Activated CD8-positive, alpha-beta memory T cell treated with anti-CD3 and anti-CD28 coated beads for 48 hours (primary cell): ENCODE measurements at regions not wholly inside any gene's neighbourhood (a gene's known extent, or its start where the extent isn't known, plus 50 kb on each side); places are given as distances from the start of the nearest gene placed in this dataset.
"Not testable (repeated sequence)": the region's sequence is repeated elsewhere in the genome, so short reads cannot be mapped to it uniquely, and the experiment has no call there.

Experiments
- DNase-seq, 3 experiments: peaks; one replicate each; pipeline ENCODE4 v3.0.0-alpha.2; 2020; ENCODE audit warnings: low read depth in 2 of 3, low spot score in 2 of 3

DNA sequence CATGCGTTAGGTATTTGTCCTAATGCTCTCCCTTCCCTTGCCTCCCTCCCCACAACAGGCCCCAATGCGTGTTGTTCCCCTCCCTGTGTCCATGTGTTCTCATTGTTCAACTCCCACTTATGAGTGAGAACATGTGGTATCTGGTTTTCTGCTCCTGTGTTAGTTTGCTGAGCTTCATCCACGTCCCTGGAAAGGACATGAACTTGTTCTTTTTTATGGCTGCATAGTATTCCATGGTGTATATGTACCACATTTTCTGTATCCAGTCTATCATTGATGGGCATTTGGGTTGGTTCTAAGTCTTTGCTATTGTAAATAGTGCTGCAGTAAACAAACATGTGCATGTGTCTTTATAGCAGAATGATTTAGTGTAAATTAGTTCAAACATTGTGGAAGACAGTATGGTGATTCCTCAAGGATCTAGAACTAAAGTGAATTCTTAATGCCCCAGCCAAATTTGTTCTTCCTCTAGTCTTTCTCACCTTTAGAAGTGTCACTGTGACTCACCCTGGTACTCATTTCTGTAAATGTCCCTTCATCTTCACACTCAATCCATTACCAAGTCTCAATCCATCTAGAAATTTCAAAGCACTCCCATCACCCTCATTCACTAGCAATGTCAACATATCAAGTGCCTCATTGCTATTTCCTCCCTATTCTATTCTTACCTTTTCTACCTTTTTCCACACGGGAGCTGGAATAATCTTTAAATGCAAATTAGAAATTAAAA is 123.9 kb downstream of the MREG start:
- not testable (repeated sequence) for DNase-seq

DNA sequence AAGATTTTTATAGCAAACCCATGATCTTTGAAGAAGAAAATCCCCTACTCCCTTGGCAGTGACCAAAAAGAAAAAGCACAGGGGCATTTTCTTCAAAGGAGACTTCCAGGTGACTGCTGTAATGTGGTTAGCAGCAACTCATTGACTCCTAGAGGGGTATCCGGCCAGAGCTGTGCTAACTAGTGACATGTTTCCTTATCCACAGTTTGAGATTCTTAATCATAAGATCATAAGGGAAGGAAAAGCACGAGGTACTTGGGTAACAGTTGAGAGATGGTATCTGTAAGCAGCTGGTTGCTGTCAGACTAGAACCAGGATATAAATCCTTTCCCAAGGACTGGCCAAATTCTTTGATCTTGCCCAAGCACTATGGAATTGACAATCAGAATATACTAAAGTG is 124.7 kb downstream of the MREG start:
- no peak for DNase-seq

DNA sequence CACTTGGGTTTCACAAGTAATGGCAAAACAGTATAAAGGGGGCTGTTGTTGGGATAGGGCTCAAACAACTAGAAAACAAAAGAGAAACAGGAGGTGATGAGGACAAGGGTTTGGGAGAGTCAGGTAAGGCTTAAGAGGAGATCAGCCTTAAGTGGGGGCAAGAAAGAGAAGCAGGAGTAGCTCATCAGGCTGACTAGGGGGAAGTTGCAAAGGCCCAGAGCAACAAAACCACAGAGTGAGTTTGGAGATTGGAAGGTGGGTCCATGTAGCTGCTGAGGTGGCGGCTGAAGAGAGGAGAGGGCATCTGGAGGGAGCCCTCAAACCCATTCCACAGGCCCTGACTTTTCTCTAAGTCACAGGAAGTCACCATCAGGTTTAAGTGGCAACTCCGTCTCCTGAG is 126.0 kb downstream of the MREG start:
- no peak for DNase-seq

GRCh38 chr2:215886022-215886421 is 127.3 kb downstream of the MREG start:
- no peak for DNase-seq

DNA sequence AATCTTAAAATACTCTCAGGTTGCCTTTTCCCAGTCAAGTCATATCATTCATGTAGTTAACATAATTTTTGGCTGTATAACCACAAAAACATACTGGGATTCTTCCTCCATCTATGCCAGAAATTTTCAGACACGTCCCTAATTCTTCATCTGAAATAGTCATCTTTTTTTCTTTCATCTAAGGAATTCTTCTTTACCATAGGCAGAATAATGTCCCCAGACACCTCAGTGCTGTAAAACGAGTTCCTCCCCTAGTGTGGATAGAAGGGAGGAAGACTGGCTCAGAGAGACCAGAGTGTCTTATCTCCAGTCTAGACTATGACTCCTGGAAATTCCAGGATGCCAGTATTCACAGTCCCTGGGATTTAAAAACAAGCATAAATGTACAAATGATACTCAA is 127.8 kb downstream of the MREG start:
- DNase-seq: no peak

DNA sequence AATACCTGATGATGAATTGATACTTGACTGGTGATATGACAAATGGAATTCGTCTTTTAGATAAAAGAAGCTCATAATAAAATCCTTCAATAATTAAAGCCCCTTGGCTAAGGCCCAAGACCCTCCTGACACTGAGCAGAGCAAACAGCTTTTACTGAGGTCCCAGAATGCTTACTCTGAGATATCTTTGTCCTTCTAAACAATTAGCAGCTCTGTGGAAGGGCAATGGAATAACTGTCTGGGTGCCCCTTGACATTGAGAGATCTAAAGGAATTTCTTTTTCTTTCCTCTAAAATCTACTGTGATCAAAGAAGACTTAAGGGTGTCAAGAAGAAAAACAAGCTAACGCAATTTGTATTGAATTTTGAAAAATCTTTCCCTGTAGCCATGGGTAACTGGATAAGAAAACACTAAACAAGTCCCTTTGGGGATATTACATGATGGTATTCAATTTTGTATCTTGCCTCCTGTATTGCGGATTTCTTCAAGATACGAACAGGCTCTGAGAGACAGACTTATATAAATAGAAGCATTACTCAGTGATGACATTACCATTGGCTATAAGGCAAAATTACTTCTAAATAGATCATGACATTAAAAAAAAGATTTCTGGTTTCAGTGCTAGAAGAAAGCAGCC is 128.8 kb downstream of the MREG start:
- DNase-seq: no peak

- no peak for DNase-seq
These were observed 129.6 kb downstream of the MREG start for GRCh38 chr2:215883799-215884198.

- no peak for DNase-seq
These were observed 130.7 kb downstream of the MREG start for GRCh38 chr2:215882689-215883088.

DNA sequence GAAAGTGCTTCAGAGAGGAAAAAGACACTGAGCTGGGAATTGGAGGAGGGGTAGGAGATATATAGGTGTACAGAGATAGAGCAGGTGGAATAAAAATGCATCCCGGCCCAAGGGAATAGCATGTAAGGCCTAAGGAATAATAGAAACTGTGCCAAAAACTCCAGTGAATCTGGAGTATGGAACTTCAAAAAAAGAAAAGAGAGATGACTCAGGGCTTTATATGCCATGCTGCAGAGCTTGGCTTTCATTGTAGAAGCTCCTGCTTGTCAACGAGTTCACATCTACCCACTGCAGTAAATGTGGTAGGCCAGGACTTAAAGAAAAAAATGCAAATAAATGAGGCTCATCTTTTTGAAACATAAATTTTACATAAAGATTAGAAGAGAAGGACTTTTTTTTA is 131.8 kb downstream of the MREG start:
- no peak for DNase-seq

- DNase-seq: no peak
These were observed 132.4 kb downstream of the MREG start for GRCh38 chr2:215880970-215881369.

- no peak for DNase-seq
These were observed 133.1 kb downstream of the MREG start for GRCh38 chr2:215879977-215880940.

GRCh38 chr2:215879331-215879730 is 134.0 kb downstream of the MREG start:
- DNase-seq: no peak

DNA sequence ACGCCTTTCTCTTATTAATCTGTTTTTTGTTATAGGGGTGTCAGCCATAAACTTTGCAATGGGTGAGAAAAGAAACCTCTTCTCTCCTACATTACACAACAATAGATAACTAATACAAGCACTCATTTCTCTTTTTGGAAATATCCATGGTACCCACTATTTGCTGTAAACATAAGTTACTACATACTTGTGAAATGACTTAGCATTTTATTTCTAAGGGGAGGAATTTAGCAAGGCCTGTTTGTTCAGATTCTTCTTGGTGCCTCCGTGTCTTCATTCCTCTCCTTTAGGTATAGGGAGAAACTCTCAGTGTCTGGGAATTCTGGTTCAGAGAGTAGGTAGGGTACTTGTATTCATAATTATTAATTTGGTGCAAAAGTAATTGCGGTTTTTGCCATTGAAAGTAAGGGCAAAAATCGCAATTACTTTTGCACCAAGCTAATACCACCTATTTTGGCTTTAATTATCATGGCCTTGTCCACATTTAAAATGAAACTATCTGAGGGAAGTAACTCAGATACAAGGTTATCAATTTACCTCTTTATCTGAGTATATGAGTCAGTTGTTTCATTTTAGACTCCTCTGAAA is 134.8 kb downstream of the MREG start:
- DNase-seq: no peak

GRCh38 chr2:215876937-215877238 is 136.5 kb downstream of the MREG start:
- no peak for DNase-seq

DNA sequence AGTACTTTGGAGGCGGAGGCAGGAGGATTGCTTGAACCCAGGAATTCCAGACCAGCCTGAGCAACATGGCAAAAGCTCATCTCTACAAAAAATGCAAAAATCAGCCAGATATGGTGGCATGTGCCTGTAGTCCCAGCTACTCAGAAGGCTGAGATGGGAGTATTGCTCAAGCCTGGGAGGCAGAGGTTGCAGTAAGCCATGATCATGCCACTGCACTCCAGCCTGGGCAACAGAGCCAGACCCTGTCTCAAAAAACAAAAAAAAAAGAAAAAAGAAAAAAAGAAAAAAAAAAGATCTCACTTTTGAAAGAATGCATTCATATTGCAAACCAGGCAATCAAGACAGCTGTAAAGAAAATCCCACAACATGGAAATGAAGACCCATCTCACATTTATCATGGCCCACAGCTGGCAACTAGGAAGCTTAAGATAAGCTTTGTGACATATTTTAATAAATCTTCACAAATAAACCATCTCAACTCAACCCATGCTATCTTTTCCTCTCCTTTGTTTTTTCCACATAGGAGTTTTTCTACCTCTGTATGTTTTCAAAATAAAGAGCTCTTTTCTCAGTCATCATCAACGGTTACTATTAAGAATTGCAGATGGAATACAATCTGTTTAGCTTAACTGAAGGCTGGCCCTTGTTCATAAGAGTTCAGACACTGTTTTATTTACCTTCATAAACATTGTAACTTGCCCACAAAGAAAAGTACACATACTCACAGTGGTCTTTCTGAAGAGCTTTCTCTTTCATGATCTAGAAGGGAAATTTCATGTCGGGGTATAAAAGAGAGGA is 137.0 kb downstream of the MREG start:
- no peak for DNase-seq

- no peak for DNase-seq
These were observed 138.9 kb downstream of the MREG start for GRCh38 chr2:215874418-215874817.

DNA sequence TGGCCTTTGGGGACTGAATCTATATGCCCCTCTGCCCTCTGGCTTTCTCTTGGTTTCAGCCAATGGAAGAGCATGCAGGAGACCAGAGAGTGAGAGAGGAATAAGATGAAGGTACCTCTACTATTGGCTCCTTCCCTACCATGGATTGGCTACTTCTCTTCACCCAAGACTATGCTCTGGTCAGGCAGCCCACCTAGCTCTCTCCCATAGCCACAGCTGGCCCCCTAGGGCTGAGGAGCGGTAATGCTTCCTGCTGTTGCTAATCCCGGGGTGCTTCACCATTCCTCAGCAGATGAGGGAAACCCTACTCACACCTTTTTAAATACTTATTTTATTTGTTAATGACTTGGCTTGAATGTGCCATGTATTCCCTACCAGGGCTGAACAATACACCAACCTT is 142.4 kb downstream of the MREG start:
- DNase-seq: no peak

DNA sequence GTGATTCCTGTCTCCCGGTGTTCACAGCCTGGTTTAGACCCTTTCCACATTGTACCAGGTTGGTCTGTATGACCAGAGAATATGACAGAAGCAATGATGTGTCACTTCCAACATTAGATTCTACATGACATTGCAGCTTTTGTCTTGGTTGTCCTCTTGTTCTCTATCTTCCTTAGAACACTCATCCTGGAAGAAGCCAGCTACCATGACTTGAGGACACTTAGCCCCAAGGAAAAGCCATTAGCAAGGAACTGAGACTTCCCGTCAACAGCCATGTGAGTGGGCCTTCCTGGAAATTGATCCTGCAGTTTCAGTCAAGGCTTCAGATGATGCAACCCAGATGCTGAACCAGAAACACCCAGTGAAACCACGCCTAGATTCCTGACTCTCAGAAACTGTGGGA is 143.3 kb downstream of the MREG start:
- DNase-seq: no peak

DNA sequence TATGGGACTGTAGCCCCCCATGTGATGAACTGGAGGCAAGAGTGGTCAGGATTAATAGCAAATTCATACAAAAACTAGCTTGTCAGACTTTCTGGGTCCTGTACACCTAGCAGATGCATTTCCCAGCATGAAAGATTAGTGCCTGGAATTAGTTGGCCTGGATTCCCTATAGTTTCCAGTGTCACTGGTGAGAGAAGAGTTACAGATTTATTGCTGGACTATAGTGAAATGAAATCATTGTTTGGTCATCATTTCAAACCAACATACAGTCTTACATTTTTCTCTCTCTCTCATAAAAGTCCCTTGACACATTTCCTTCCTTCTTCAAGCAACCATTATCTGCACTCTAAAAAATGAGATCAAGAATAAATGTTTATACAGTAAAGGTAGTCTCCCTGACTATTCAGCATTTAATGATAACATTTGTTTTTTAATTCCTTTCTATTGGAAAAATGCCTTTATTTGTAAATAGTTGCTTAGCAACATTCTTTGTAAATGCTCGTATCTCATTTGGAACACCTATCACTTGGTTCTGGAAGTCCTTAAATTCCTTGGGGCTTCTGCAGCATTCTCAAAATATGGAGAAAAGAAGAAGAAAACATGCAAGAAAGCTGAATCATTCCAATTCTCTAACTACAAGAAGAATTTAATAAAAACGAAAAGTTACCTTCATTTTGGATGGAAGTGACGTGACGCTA is 144.4 kb downstream of the MREG start:
- no peak for DNase-seq

GRCh38 chr2:215866606-215867005 is 146.7 kb downstream of the MREG start:
- DNase-seq: no peak
